ENCODE measurements at regions not wholly inside any gene's neighbourhood (a gene's known extent, or its start where the extent isn't known, plus 50 kb on each side); places are given as distances from the start of the nearest gene placed in this dataset.

- H3K4ac ChIP-seq (ENCODE audit: low read depth, low read length): no peak overlapping the region
- H3K4me1 ChIP-seq (ENCODE audit: control insufficient read depth, low read depth, low read length): no peaks in the 10 kb centered on the region
- no peaks in the 10 kb centered on the region for H3K27me3 ChIP-seq (ENCODE audit: insufficient read depth, low read length, poor library complexity)
- H2BK120ac ChIP-seq (ENCODE audit: low read depth, low read length): no peak overlapping the region
- H3K9ac ChIP-seq (ENCODE audit: low read length): no peak overlapping the region
- no peaks in the 10 kb centered on the region for H3K79me2 ChIP-seq (ENCODE audit: control insufficient read depth, insufficient read depth, low read length)
- no peak overlapping the region for H3K23ac ChIP-seq (ENCODE audit: low read length)
- no peak overlapping the region for H4K5ac ChIP-seq (ENCODE audit: low read length)
- no peak overlapping the region for H3K4me3 ChIP-seq (ENCODE audit: low read length)
- DNase-seq: no peak
- H3K27ac ChIP-seq (ENCODE audit: low read depth, low read length): no peak overlapping the region
- no peak overlapping the region for H3K4me2 ChIP-seq (ENCODE audit: low read length)
- H3K79me1 ChIP-seq (ENCODE audit: low read length): no peaks in the 10 kb centered on the region
- no CpG with 5 or more reads among the region's 2 CpGs for WGBS (ENCODE audit: extremely low coverage, insufficient coverage, low lambda C conversion rate)
- H3K56ac ChIP-seq (ENCODE audit: low read length): no peak overlapping the region
- H2BK5ac ChIP-seq (ENCODE audit: low read length): no peak overlapping the region
- no peak overlapping the region for H4K8ac ChIP-seq (ENCODE audit: low read depth, low read length)
- H3K36me3 ChIP-seq (ENCODE audit: control insufficient read depth, insufficient read depth, low read length): no peaks in the 10 kb centered on the region
- H2BK15ac ChIP-seq (replicated peaks; ENCODE audit: low read depth): no peak overlapping the region
- no peak overlapping the region for H2AK5ac ChIP-seq (ENCODE audit: low read length)
- no peak overlapping the region for H3K18ac ChIP-seq (ENCODE audit: low read length)
Measured at GRCh38 chr4:54581807-54582206, 76.0 kb upstream of the KIT start.

GRCh38 chr4:54585321-54586000 lies 72.3 kb upstream of the KIT start:
- no peak overlapping the region for H3K9ac ChIP-seq (ENCODE audit: low read length)
- no CpG with 5 or more reads among the region's 8 CpGs for WGBS (ENCODE audit: extremely low coverage, insufficient coverage, low lambda C conversion rate)
- no peak overlapping the region for H4K5ac ChIP-seq (ENCODE audit: low read length)
- no peak overlapping the region for H3K18ac ChIP-seq (ENCODE audit: low read length)
- no peak overlapping the region for H2AK5ac ChIP-seq (ENCODE audit: low read length)
- no peak overlapping the region for H3K27ac ChIP-seq (ENCODE audit: low read depth, low read length)
- no peaks in the 10 kb centered on the region for H3K27me3 ChIP-seq (ENCODE audit: insufficient read depth, low read length, poor library complexity)
- H2BK15ac ChIP-seq (replicated peaks; ENCODE audit: low read depth): no peak overlapping the region
- no peak overlapping the region for H3K4me3 ChIP-seq (ENCODE audit: low read length)
- no peak overlapping the region for H2BK5ac ChIP-seq (ENCODE audit: low read length)
- no peaks in the 10 kb centered on the region for H3K79me2 ChIP-seq (ENCODE audit: control insufficient read depth, insufficient read depth, low read length)
- H3K4ac ChIP-seq (ENCODE audit: low read depth, low read length): no peak overlapping the region
- H2BK120ac ChIP-seq (ENCODE audit: low read depth, low read length): no peak overlapping the region
- no peak overlapping the region for H3K4me2 ChIP-seq (ENCODE audit: low read length)
- H3K23ac ChIP-seq (ENCODE audit: low read length): no peak overlapping the region
- H3K36me3 ChIP-seq (ENCODE audit: control insufficient read depth, insufficient read depth, low read length): no peaks in the 10 kb centered on the region
- H3K4me1 ChIP-seq (ENCODE audit: control insufficient read depth, low read depth, low read length): no peaks in the 10 kb centered on the region
- no peaks in the 10 kb centered on the region for H3K79me1 ChIP-seq (ENCODE audit: low read length)
- no peak overlapping the region for H3K56ac ChIP-seq (ENCODE audit: low read length)
- DNase-seq: no peak
- H4K8ac ChIP-seq (ENCODE audit: low read depth, low read length): no peak overlapping the region

GRCh38 chr4:54586320-54586955 lies 71.3 kb upstream of the KIT start:
- no CpG with 5 or more reads among the region's 5 CpGs for WGBS (ENCODE audit: extremely low coverage, insufficient coverage, low lambda C conversion rate)
- no peak overlapping the region for H3K4ac ChIP-seq (ENCODE audit: low read depth, low read length)
- H4K8ac ChIP-seq (ENCODE audit: low read depth, low read length): no peak overlapping the region
- no peak overlapping the region for H3K4me2 ChIP-seq (ENCODE audit: low read length)
- no peaks in the 10 kb centered on the region for H3K4me1 ChIP-seq (ENCODE audit: control insufficient read depth, low read depth, low read length)
- no peak overlapping the region for H3K4me3 ChIP-seq (ENCODE audit: low read length)
- H2BK120ac ChIP-seq (ENCODE audit: low read depth, low read length): no peak overlapping the region
- no peak overlapping the region for H2BK15ac ChIP-seq (replicated peaks; ENCODE audit: low read depth)
- H3K27me3 ChIP-seq (ENCODE audit: insufficient read depth, low read length, poor library complexity): no peaks in the 10 kb centered on the region
- H3K23ac ChIP-seq (ENCODE audit: low read length): no peak overlapping the region
- H3K36me3 ChIP-seq (ENCODE audit: control insufficient read depth, insufficient read depth, low read length): no peaks in the 10 kb centered on the region
- no peak overlapping the region for H3K56ac ChIP-seq (ENCODE audit: low read length)
- H2BK5ac ChIP-seq (ENCODE audit: low read length): no peak overlapping the region
- DNase-seq: no peak
- H4K5ac ChIP-seq (ENCODE audit: low read length): no peak overlapping the region
- no peaks in the 10 kb centered on the region for H3K79me2 ChIP-seq (ENCODE audit: control insufficient read depth, insufficient read depth, low read length)
- no peak overlapping the region for H3K9ac ChIP-seq (ENCODE audit: low read length)
- no peak overlapping the region for H3K27ac ChIP-seq (ENCODE audit: low read depth, low read length)
- H3K18ac ChIP-seq (ENCODE audit: low read length): no peak overlapping the region
- H2AK5ac ChIP-seq (ENCODE audit: low read length): no peak overlapping the region
- no peaks in the 10 kb centered on the region for H3K79me1 ChIP-seq (ENCODE audit: low read length)

GRCh38 chr4:54587107-54587891 lies 70.5 kb upstream of the KIT start:
- H3K9ac ChIP-seq (ENCODE audit: low read length): no peak overlapping the region
- no peak overlapping the region for H3K23ac ChIP-seq (ENCODE audit: low read length)
- no peak overlapping the region for H2BK120ac ChIP-seq (ENCODE audit: low read depth, low read length)
- H3K36me3 ChIP-seq (ENCODE audit: control insufficient read depth, insufficient read depth, low read length): no peaks in the 10 kb centered on the region
- no CpG with 5 or more reads among the region's 2 CpGs for WGBS (ENCODE audit: extremely low coverage, insufficient coverage, low lambda C conversion rate)
- H2BK15ac ChIP-seq (replicated peaks; ENCODE audit: low read depth): no peak overlapping the region
- no peak overlapping the region for H2AK5ac ChIP-seq (ENCODE audit: low read length)
- H3K4me2 ChIP-seq (ENCODE audit: low read length): no peak overlapping the region
- no peak overlapping the region for H3K4me3 ChIP-seq (ENCODE audit: low read length)
- no peak overlapping the region for H4K8ac ChIP-seq (ENCODE audit: low read depth, low read length)
- H4K5ac ChIP-seq (ENCODE audit: low read length): no peak overlapping the region
- no peaks in the 10 kb centered on the region for H3K27me3 ChIP-seq (ENCODE audit: insufficient read depth, low read length, poor library complexity)
- no peak for DNase-seq
- H2BK5ac ChIP-seq (ENCODE audit: low read length): no peak overlapping the region
- H3K4me1 ChIP-seq (ENCODE audit: control insufficient read depth, low read depth, low read length): no peaks in the 10 kb centered on the region
- no peak overlapping the region for H3K18ac ChIP-seq (ENCODE audit: low read length)
- H3K79me2 ChIP-seq (ENCODE audit: control insufficient read depth, insufficient read depth, low read length): no peaks in the 10 kb centered on the region
- no peak overlapping the region for H3K4ac ChIP-seq (ENCODE audit: low read depth, low read length)
- H3K79me1 ChIP-seq (ENCODE audit: low read length): no peaks in the 10 kb centered on the region
- H3K56ac ChIP-seq (ENCODE audit: low read length): no peak overlapping the region
- H3K27ac ChIP-seq (ENCODE audit: low read depth, low read length): no peak overlapping the region

- no peak overlapping the region for H3K18ac ChIP-seq (ENCODE audit: low read length)
- no peak overlapping the region for H3K4me2 ChIP-seq (ENCODE audit: low read length)
- H3K4me3 ChIP-seq (ENCODE audit: low read length): no peak overlapping the region
- no peak overlapping the region for H2BK120ac ChIP-seq (ENCODE audit: low read depth, low read length)
- H3K27me3 ChIP-seq (ENCODE audit: insufficient read depth, low read length, poor library complexity): no peaks in the 10 kb centered on the region
- no peak overlapping the region for H2AK5ac ChIP-seq (ENCODE audit: low read length)
- WGBS (ENCODE audit: extremely low coverage, insufficient coverage, low lambda C conversion rate): no CpG with 5 or more reads among the region's 4 CpGs
- no peaks in the 10 kb centered on the region for H3K79me1 ChIP-seq (ENCODE audit: low read length)
- H3K23ac ChIP-seq (ENCODE audit: low read length): no peak overlapping the region
- no peak overlapping the region for H2BK5ac ChIP-seq (ENCODE audit: low read length)
- no peak overlapping the region for H3K27ac ChIP-seq (ENCODE audit: low read depth, low read length)
- H3K4me1 ChIP-seq (ENCODE audit: control insufficient read depth, low read depth, low read length): no peaks in the 10 kb centered on the region
- H3K9ac ChIP-seq (ENCODE audit: low read length): no peak overlapping the region
- H4K5ac ChIP-seq (ENCODE audit: low read length): no peak overlapping the region
- H4K8ac ChIP-seq (ENCODE audit: low read depth, low read length): no peak overlapping the region
- H3K36me3 ChIP-seq (ENCODE audit: control insufficient read depth, insufficient read depth, low read length): no peaks in the 10 kb centered on the region
- H3K56ac ChIP-seq (ENCODE audit: low read length): no peak overlapping the region
- no peaks in the 10 kb centered on the region for H3K79me2 ChIP-seq (ENCODE audit: control insufficient read depth, insufficient read depth, low read length)
- no peak overlapping the region for H3K4ac ChIP-seq (ENCODE audit: low read depth, low read length)
- no peak for DNase-seq
- H2BK15ac ChIP-seq (replicated peaks; ENCODE audit: low read depth): no peak overlapping the region
Measured at GRCh38 chr4:54588404-54588803, 69.4 kb upstream of the KIT start.
